Neural cell (in vitro differentiated cells): ENCODE measurements at regions not wholly inside any gene's neighbourhood (a gene's known extent, or its start where the extent isn't known, plus 50 kb on each side); places are given as distances from the start of the nearest gene placed in this dataset.
"Not testable (repeated sequence)": the region's sequence is repeated elsewhere in the genome, so short reads cannot be mapped to it uniquely, and the experiment has no call there.

Experiments
- H2AFZ ChIP-seq: fragments of 200-600, 300-800 bp; sonication (generic), shearing (Covaris generic); 2 replicates; pipeline ENCODE4 v1.6.0; 2014; ENCODE audit warnings: low read depth, mild to moderate bottlenecking, antibody characterized with exemption, low read length, moderate library complexity
- H3F3A ChIP-seq: fragments of 200-600 bp; shearing (Covaris generic); 2 replicates; pipeline ENCODE4 v1.6.1; 2016; ENCODE audit warnings: mild to moderate bottlenecking, moderate library complexity, mixed read lengths, antibody characterized with exemption, low read length; ENCODE audit not compliant: insufficient read depth, poor library complexity, severe bottlenecking
- H3K27ac ChIP-seq: fragments of 200-600, 300-800 bp; sonication (generic), shearing (Covaris generic); 2 replicates; pipeline ENCODE4 v1.5.1; 2014; ENCODE audit warnings: mild to moderate bottlenecking, low read length, moderate library complexity
- H3K27me3 ChIP-seq: fragments of 300-800, 200-600 bp; sonication (generic), shearing (Covaris generic); 2 replicates; pipeline ENCODE4 v1.6.0; 2014; ENCODE audit warnings: mild to moderate bottlenecking, low read depth, low read length, moderate library complexity; ENCODE audit not compliant: insufficient read depth
- H3K36me3 ChIP-seq: fragments of 300-800, 200-600 bp; sonication (generic), shearing (Covaris generic); 2 replicates; pipeline ENCODE4 v1.5.1; 2014; ENCODE audit warnings: mild to moderate bottlenecking, antibody characterized with exemption, low read length, moderate library complexity; ENCODE audit not compliant: insufficient read depth
- H3K4me2 ChIP-seq: fragments of 300-800, 200-600 bp; sonication (generic), shearing (Covaris generic); 2 replicates; pipeline ENCODE4 v1.6.0; 2014; ENCODE audit warnings: mild to moderate bottlenecking, low read length
- H3K4me3 ChIP-seq: fragments of 300-800, 200-600 bp; sonication (generic), shearing (Covaris generic); 2 replicates; pipeline ENCODE4 v1.5.1; 2014; ENCODE audit warnings: mild to moderate bottlenecking, low read length, moderate library complexity
- H3K79me2 ChIP-seq: fragments of 200-600 bp; shearing (Covaris generic); replicated peaks from 2 replicates; pipeline ENCODE4 v1.6.0; 2014; ENCODE audit warnings: mild to moderate bottlenecking, low read length, moderate library complexity; ENCODE audit not compliant: insufficient read depth
- H3K9ac ChIP-seq: fragments of 300-800, 200-600 bp; sonication (generic), shearing (Covaris generic); 2 replicates; pipeline ENCODE4 v1.6.1; 2016; ENCODE audit warnings: mild to moderate bottlenecking, low read length, mixed read lengths
- H3K9me2 ChIP-seq: fragments of 200-600 bp; shearing (Covaris generic); 2 replicates; pipeline ENCODE4 v1.6.1; 2016; ENCODE audit warnings: mild to moderate bottlenecking, low read length, mixed read lengths; ENCODE audit not compliant: insufficient read depth
- H3K9me3 ChIP-seq: fragments of 200-600, 300-800 bp; sonication (generic), shearing (Covaris generic); 2 replicates; pipeline ENCODE4 v1.6.1; 2016; ENCODE audit warnings: mild to moderate bottlenecking, mixed run types, low read length, moderate library complexity, mixed read lengths
- H4K20me1 ChIP-seq: fragments of 200-600 bp; shearing (Covaris generic); 2 replicates; pipeline ENCODE4 v1.6.1; 2016; ENCODE audit warnings: mild to moderate bottlenecking, mixed run types; ENCODE audit not compliant: insufficient read depth
- CTCF ChIP-seq: fragments of 450-650 bp; IDR thresholded peaks from 2 replicates; pipeline ENCODE4 v1.5.1; 2014; ENCODE audit warnings: antibody characterized with exemption, mild to moderate bottlenecking, moderate library complexity; ENCODE audit not compliant: poor library complexity, severe bottlenecking
- EP300 ChIP-seq: fragments of 450-650 bp; conservative IDR thresholded peaks from 2 replicates; pipeline ENCODE4 v1.6.1; 2014; ENCODE audit warnings: antibody characterized with exemption, mild to moderate bottlenecking, moderate library complexity; ENCODE audit not compliant: poor library complexity, severe bottlenecking
- EZH2 ChIP-seq: fragments of 200-600, 300-800 bp; shearing (Covaris generic), sonication (generic); IDR thresholded peaks from 2 replicates; pipeline ENCODE4 v1.6.1; 2014; ENCODE audit warnings: antibody characterized with exemption, low read length, borderline replicate concordance, mild to moderate bottlenecking; ENCODE audit not compliant: insufficient read depth, poor library complexity, severe bottlenecking
- MXI1 ChIP-seq: fragments of 450-650 bp; conservative IDR thresholded peaks from 2 replicates; pipeline ENCODE4 v1.6.1; 2014; ENCODE audit warnings: antibody characterized with exemption, mild to moderate bottlenecking; ENCODE audit not compliant: poor library complexity, severe bottlenecking
- POLR2AphosphoS5 ChIP-seq: IDR thresholded peaks from 2 replicates; pipeline ENCODE4 v1.6.1; 2012
- RAD21 ChIP-seq: fragments of 450-650 bp; conservative IDR thresholded peaks from 2 replicates; pipeline ENCODE4 v1.6.1; 2014; ENCODE audit warnings: antibody characterized with exemption, mild to moderate bottlenecking, moderate library complexity
- REST ChIP-seq: IDR thresholded peaks from 2 replicates; pipeline ENCODE4 v1.6.1; 2012; ENCODE audit warnings: borderline replicate concordance
- SMC3 ChIP-seq: fragments of 450-650 bp; conservative IDR thresholded peaks from 2 replicates; pipeline ENCODE4 v1.6.1; 2014; ENCODE audit warnings: antibody characterized with exemption, mild to moderate bottlenecking, moderate library complexity; ENCODE audit not compliant: poor library complexity
- TAF1 ChIP-seq: IDR thresholded peaks from 2 replicates; pipeline ENCODE4 v1.6.1; 2012; ENCODE audit warnings: low read depth

- H3F3A ChIP-seq, result no peaks in the 10 kb centered on the region
- no peaks in the 10 kb centered on the region for H3K9me3 ChIP-seq
- H3K9me2 ChIP-seq, result no peaks in the 10 kb centered on the region
- H2AFZ ChIP-seq, result no peak overlapping the region
- H3K4me3 ChIP-seq, result no peak overlapping the region
- no peaks in the 10 kb centered on the region for H4K20me1 ChIP-seq
- H3K79me2 ChIP-seq, result no peaks in the 10 kb centered on the region
- H3K9ac ChIP-seq, result no peak overlapping the region
- no peak for TF ChIP-seq CTCF
- TF ChIP-seq TAF1, result no peak
- TF ChIP-seq RAD21, result no peak
- TF ChIP-seq SMC3, result no peak
- no peak for TF ChIP-seq POLR2AphosphoS5
- TF ChIP-seq EZH2, result no peak
- no peak for TF ChIP-seq REST
- TF ChIP-seq MXI1, result no peak
- no peak for TF ChIP-seq EP300
- H3K36me3 ChIP-seq, result no peaks in the 10 kb centered on the region
- no peak overlapping the region for H3K4me2 ChIP-seq
- H3K27me3 ChIP-seq, result no peaks in the 10 kb centered on the region
- H3K27ac ChIP-seq, result no peak overlapping the region
Observed at GRCh38 chr6:134663356-134663755, 286.5 kb downstream of the ALDH8A1 start.

GRCh38 chr6:134662077-134662700 lies 287.7 kb downstream of the ALDH8A1 start:
- Histone ChIP-seq H2AFZ (no peak overlapping the region), H3K27me3 (no peaks in the 10 kb centered on the region), H3K9me3 (no peaks in the 10 kb centered on the region), H3K4me2 (no peak overlapping the region), H3K36me3 (no peaks in the 10 kb centered on the region), H3K9me2 (no peaks in the 10 kb centered on the region), H3K4me3 (no peak overlapping the region), H3K79me2 (no peaks in the 10 kb centered on the region), H3K9ac (no peak overlapping the region), H3K27ac (no peak overlapping the region), H3F3A (no peaks in the 10 kb centered on the region), H4K20me1 (no peaks in the 10 kb centered on the region)
- TF ChIP-seq EZH2 (no peak), CTCF (no peak), REST (no peak), EP300 (no peak), SMC3 (no peak), POLR2AphosphoS5 (no peak), MXI1 (no peak), TAF1 (no peak), RAD21 (no peak)

- not testable (repeated sequence) for H3K4me2 ChIP-seq, H3K4me3 ChIP-seq, H3K36me3 ChIP-seq, H4K20me1 ChIP-seq, H3K9me3 ChIP-seq, H3F3A ChIP-seq, H3K9me2 ChIP-seq, H3K9ac ChIP-seq, H2AFZ ChIP-seq, H3K27me3 ChIP-seq, H3K27ac ChIP-seq, H3K79me2 ChIP-seq
Observed at GRCh38 chr6:134659885-134660284, 290.0 kb downstream of the ALDH8A1 start.
